ENCODE measurements at regions not wholly inside any gene's neighbourhood (a gene's known extent, or its start where the extent isn't known, plus 50 kb on each side); places are given as distances from the start of the nearest gene placed in this dataset.

DNA sequence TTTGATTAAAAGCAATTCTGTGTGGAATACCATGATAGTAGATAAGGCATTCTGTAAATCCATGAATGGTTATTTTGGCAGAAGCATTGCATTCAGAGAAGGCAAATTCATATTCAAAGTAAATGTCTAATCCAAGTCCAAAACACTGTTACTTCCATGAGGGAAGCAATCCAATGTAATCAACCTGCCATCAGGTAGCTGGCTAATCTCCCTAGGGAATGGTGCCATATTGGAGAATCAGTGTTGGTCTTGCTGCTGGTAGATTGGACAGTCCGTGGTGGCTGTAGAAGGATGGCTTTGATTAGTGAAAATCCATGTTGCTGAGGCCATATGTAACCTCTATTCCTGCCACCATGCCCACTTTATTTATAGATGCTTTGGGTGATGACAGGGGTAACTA lies 72.1 kb upstream of the TNIK start:
- TF ChIP-seq CTCF (IDR thresholded peaks at IDR 0.05) = no peak
- TF ChIP-seq POLR2A (IDR thresholded peaks at IDR 0.05) = no peak

Data from heart left ventricle (tissue), 13 donors.